ENCODE measurements at regions not wholly inside any gene's neighbourhood (a gene's known extent, or its start where the extent isn't known, plus 50 kb on each side); places are given as distances from the start of the nearest gene placed in this dataset.
"Not testable (repeated sequence)": the region's sequence is repeated elsewhere in the genome, so short reads cannot be mapped to it uniquely, and the experiment has no call there.

DNA sequence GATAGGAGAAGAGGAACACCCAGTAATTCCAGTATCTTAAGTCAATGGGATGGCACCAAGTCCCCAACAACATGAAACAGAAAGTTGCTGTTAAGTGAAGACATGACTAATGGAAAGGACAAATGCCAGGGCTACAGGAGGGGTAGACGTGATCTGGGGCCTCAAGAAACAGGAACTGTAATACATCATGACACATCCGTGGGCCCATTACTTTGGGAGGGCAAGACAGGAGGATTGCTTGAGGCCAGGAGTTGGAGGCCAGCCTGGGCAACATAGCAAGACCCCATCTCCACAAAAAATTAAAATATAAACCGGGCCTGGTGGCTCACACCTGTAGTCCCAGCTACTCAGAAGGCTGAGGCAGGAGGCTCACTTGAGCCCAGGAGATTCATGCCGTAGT is 408.6 kb upstream of the PRKCQ start:
- TF ChIP-seq, protein P1, sequence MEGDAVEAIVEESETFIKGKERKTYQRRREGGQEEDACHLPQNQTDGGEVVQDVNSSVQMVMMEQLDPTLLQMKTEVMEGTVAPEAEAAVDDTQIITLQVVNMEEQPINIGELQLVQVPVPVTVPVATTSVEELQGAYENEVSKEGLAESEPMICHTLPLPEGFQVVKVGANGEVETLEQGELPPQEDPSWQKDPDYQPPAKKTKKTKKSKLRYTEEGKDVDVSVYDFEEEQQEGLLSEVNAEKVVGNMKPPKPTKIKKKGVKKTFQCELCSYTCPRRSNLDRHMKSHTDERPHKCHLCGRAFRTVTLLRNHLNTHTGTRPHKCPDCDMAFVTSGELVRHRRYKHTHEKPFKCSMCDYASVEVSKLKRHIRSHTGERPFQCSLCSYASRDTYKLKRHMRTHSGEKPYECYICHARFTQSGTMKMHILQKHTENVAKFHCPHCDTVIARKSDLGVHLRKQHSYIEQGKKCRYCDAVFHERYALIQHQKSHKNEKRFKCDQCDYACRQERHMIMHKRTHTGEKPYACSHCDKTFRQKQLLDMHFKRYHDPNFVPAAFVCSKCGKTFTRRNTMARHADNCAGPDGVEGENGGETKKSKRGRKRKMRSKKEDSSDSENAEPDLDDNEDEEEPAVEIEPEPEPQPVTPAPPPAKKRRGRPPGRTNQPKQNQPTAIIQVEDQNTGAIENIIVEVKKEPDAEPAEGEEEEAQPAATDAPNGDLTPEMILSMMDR (conservative IDR thresholded peaks at IDR 0.05; ENCODE audit: low read depth, low read length): no peak
- no peak for DNase-seq (ENCODE audit: low read depth)
- no peak overlapping the region for H3K4me3 ChIP-seq (ENCODE audit: low read depth, low read length)

DNA sequence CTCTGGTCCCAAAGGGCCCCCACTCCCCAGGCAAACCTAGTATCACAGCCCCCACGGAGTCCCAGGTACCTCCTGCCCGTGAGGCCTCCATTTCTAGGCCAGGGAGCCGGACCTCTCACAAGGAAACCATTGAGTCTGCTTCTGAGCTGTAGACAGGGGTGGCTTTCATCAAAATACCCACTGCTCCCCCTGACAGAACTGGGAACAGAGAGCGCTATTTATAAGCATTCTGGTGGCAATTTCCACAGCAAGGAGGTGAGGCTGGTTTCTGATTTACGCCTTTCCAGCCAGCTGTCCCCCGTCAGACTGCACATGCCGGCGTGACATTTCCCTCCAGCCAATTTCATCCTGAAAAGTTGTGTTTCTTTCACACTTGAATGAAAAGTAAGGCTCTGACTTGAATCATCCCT is 407.5 kb upstream of the PRKCQ start:
- DNase-seq (ENCODE audit: low read depth): no peak
- H3K4me3 ChIP-seq (ENCODE audit: low read depth, low read length): no peak overlapping the region
- TF ChIP-seq, protein P1 (conservative IDR thresholded peaks at IDR 0.05; ENCODE audit: low read depth, low read length): no peak

- TF ChIP-seq, protein P1 (conservative IDR thresholded peaks at IDR 0.05; ENCODE audit: low read depth, low read length): no peak
- no peak overlapping the region for H3K4me3 ChIP-seq (ENCODE audit: low read depth, low read length)
- no peak for DNase-seq (ENCODE audit: low read depth)
These were observed 406.9 kb upstream of the PRKCQ start for GRCh38 chr10:6986927-6987326.

DNA sequence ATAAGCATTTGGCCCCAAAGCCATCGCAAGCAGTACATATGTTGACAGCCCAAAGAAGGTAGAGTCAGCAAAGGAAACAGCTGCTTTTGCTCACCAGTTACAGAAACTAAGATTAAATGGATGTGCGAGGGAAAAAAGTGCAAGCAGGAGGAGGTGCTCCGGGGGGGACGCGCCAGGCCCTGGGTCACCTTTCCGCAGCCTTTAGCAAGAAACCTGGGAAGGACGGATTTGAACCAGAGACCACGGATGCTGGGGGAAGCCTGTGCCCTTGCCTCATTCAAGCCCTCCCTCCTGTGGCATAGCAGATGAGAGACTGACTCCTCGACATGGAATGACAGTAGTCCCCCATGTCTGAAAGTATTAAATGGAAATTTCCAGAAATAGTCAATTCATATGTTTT is 405.6 kb upstream of the PRKCQ start:
- no peak for DNase-seq (ENCODE audit: low read depth)
- no peak overlapping the region for H3K4me3 ChIP-seq (ENCODE audit: low read depth, low read length)
- TF ChIP-seq, protein P1 (conservative IDR thresholded peaks at IDR 0.05; ENCODE audit: low read depth, low read length): no peak

- no peak for DNase-seq (ENCODE audit: low read depth)
- TF ChIP-seq, protein P1 (conservative IDR thresholded peaks at IDR 0.05; ENCODE audit: low read depth, low read length): no peak
- no peak overlapping the region for H3K4me3 ChIP-seq (ENCODE audit: low read depth, low read length)
These were observed 404.9 kb upstream of the PRKCQ start for GRCh38 chr10:6984971-6985370.

- DNase-seq (ENCODE audit: low read depth); H3K4me3 ChIP-seq (ENCODE audit: low read depth, low read length): not testable (repeated sequence)
These were observed 403.9 kb upstream of the PRKCQ start for GRCh38 chr10:6984016-6984415.

DNA sequence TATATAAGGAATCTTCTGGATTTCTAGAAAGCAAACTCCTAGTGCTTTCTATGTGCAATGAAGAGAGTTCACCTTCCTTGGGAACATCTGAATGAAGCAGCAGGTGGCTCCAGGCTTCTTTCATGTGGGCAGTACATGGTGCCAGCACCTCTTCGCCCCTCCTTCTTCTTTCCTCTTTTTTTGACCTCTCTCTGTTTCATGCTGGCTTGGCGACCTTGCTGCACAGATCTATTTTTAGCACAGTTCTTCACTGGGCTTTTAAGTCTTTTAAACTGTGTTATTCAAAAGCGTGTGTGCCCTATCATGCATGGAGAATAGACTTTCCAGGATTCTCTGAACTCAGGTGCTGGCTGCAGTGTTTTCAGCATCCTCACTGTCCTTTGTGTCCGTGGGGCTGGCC is 400.3 kb upstream of the PRKCQ start:
- no peak for DNase-seq (ENCODE audit: low read depth)
- H3K4me3 ChIP-seq (ENCODE audit: low read depth, low read length): no peak overlapping the region
- TF ChIP-seq, protein P1 (conservative IDR thresholded peaks at IDR 0.05; ENCODE audit: low read depth, low read length): no peak

DNA sequence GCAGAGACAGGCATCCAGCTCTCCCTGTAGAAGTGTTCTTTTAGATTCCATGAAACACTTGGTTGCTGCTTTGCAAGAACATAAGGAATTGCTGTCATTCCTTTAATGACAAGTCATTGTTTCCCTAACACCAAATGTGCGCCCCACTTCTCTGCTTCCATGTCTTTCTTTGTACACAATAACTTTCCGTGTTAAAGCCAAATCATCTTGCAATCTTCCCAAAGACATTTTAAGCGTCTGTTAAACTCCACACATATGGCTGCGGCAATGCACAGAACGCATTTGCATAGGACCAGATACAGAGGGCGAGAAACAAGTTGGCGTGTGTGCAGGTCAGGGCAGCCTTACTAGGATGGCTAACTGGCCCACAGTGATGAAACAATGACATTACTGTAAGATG is 399.3 kb upstream of the PRKCQ start:
- DNase-seq (ENCODE audit: low read depth): no peak
- TF ChIP-seq, protein P1 (conservative IDR thresholded peaks at IDR 0.05; ENCODE audit: low read depth, low read length): no peak
- no peak overlapping the region for H3K4me3 ChIP-seq (ENCODE audit: low read depth, low read length)
